GM23338 (cell line): ENCODE measurements at regions not wholly inside any gene's neighbourhood (a gene's known extent, or its start where the extent isn't known, plus 50 kb on each side); places are given as distances from the start of the nearest gene placed in this dataset.

Source experiments
- ATAC-seq: fragments of 200-7000 bp; cut with Tn5 transposase; 3 replicates; pipeline ENCODE4 v1.9.1; 2020
- DNase-seq: peaks from one replicate; pipeline ENCODE4 v3.0.0-alpha.2; 2015; ENCODE audit warnings: low spot score
- H2AFZ ChIP-seq: fragments of 200-600 bp; sonication (generic); 2 replicates; pipeline ENCODE4 v1.8.0; 2016; ENCODE audit warnings: antibody characterized with exemption, mild to moderate bottlenecking, moderate library complexity
- H3F3A ChIP-seq: fragments of 200-600 bp; sonication (generic); replicated peaks from 2 replicates; pipeline ENCODE4 v1.8.0; 2017; ENCODE audit warnings: antibody characterized with exemption, mixed run types, low read depth
- H3K27ac ChIP-seq: fragments of 200-600 bp; sonication (generic); 2 replicates; pipeline ENCODE4 v1.6.1; 2016; ENCODE audit warnings: low read depth
- H3K27me3 ChIP-seq: fragments of 200-600 bp; sonication (generic); 2 replicates; pipeline ENCODE4 v1.8.0; 2016; ENCODE audit warnings: mild to moderate bottlenecking, mixed run types, moderate library complexity; ENCODE audit not compliant: insufficient read depth
- H3K36me3 ChIP-seq: fragments of 200-600 bp; sonication (generic); 2 replicates; pipeline ENCODE4 v1.8.0; 2016; ENCODE audit warnings: mild to moderate bottlenecking; ENCODE audit not compliant: insufficient read depth
- H3K4me1 ChIP-seq: fragments of 200-600 bp; sonication (generic); 2 replicates; pipeline ENCODE4 v1.8.0; 2016; ENCODE audit warnings: mild to moderate bottlenecking, moderate library complexity; ENCODE audit not compliant: insufficient read depth
- H3K4me2 ChIP-seq: fragments of 200-600 bp; sonication (generic); 2 replicates; pipeline ENCODE4 v1.7.1; 2017; ENCODE audit warnings: mixed run types
- H3K4me3 ChIP-seq: fragments of 200-600 bp; sonication (generic); 2 replicates; pipeline ENCODE4 v1.6.1; 2016; ENCODE audit warnings: mixed run types
- H3K79me2 ChIP-seq: fragments of 200-600 bp; sonication (generic); replicated peaks from 2 replicates; pipeline ENCODE4 v1.8.0; 2017; ENCODE audit warnings: mild to moderate bottlenecking; ENCODE audit not compliant: insufficient read depth
- H3K9me2 ChIP-seq: fragments of 200-600 bp; sonication (generic); 2 replicates; pipeline ENCODE4 v1.8.0; 2017; ENCODE audit not compliant: insufficient read depth
- H4K20me1 ChIP-seq: fragments of 200-600 bp; sonication (generic); replicated peaks from 2 replicates; pipeline ENCODE4 v1.8.0; 2017; ENCODE audit warnings: mild to moderate bottlenecking; ENCODE audit not compliant: insufficient read depth
- H3K27ac Mint-ChIP-seq: 2 replicates; pipeline ENCODE4 v1.8.0; 2020; ENCODE audit warnings: inconsistent platforms, mild to moderate bottlenecking, moderate library complexity, mixed read lengths
- H3K27me3 Mint-ChIP-seq: 3 replicates; pipeline ENCODE4 v1.8.0; 2022; ENCODE audit warnings: low read depth, mild to moderate bottlenecking, moderate library complexity, mixed read lengths, inconsistent platforms; ENCODE audit not compliant: insufficient read depth, poor library complexity
- H3K36me3 Mint-ChIP-seq: 3 replicates; pipeline ENCODE4 v1.8.0; 2021; ENCODE audit warnings: low read depth, mild to moderate bottlenecking, inconsistent platforms, moderate library complexity, mixed read lengths
- H3K4me1 Mint-ChIP-seq: 3 replicates; pipeline ENCODE4 v1.8.0; 2020; ENCODE audit warnings: mild to moderate bottlenecking, inconsistent platforms, mixed read lengths
- H3K4me3 Mint-ChIP-seq: 3 replicates; pipeline ENCODE4 v1.8.0; 2021; ENCODE audit warnings: moderate library complexity, mild to moderate bottlenecking, inconsistent platforms, mixed read lengths
- H3K9me3 Mint-ChIP-seq: 3 replicates; pipeline ENCODE4 v1.8.0; 2020; ENCODE audit warnings: moderate library complexity, mild to moderate bottlenecking, inconsistent platforms, mixed read lengths
- CREB1 ChIP-seq: fragments of 250-450 bp; sonication (Bioruptor Pico); IDR thresholded peaks from 2 replicates; pipeline ENCODE4 v1.5.0; 2020; ENCODE audit warnings: low read depth, mild to moderate bottlenecking, moderate library complexity
- EZH2 ChIP-seq: fragments of 200-600 bp; sonication (generic); IDR thresholded peaks from one replicate; pipeline ENCODE4 v1.8.0; 2017; ENCODE audit warnings: antibody characterized with exemption, mild to moderate bottlenecking, low read depth; ENCODE audit not compliant: unreplicated experiment
- EZH2phosphoT487 ChIP-seq: fragments of 200-600 bp; sonication (generic); IDR thresholded peaks from one replicate; pipeline ENCODE4 v1.8.1; 2018; ENCODE audit warnings: antibody characterized with exemption; ENCODE audit not compliant: unreplicated experiment
- JUNB ChIP-seq: IDR thresholded peaks from one replicate; pipeline ENCODE4 v1.6.1; 2016; ENCODE audit warnings: antibody characterized with exemption; ENCODE audit not compliant: unreplicated experiment
- POLR2AphosphoS5 ChIP-seq: IDR thresholded peaks from 2 replicates; pipeline ENCODE4 v1.6.1; 2016; ENCODE audit warnings: antibody characterized with exemption, low read depth
- STAT1 ChIP-seq: IDR thresholded peaks from one replicate; pipeline ENCODE4 v1.6.1; 2016; ENCODE audit warnings: antibody characterized with exemption; ENCODE audit not compliant: unreplicated experiment
- ZNF331 ChIP-seq: fragments of 250-450 bp; sonication (Bioruptor Pico); IDR thresholded peaks from 2 replicates; pipeline ENCODE4 v1.5.0; 2020; ENCODE audit warnings: low read depth, mild to moderate bottlenecking, moderate library complexity
- TF ChIP-seq, protein P1 (sequence below): IDR thresholded peaks from one replicate; pipeline ENCODE4 v1.6.1; 2018; ENCODE audit warnings: antibody characterized with exemption; ENCODE audit not compliant: unreplicated experiment
- TF ChIP-seq, protein P2 (sequence below): fragments of 250-450 bp; sonication (Bioruptor Pico); IDR thresholded peaks from 2 replicates; pipeline ENCODE4 v1.5.0; 2020; ENCODE audit warnings: mild to moderate bottlenecking, moderate library complexity
- TF ChIP-seq, protein P3 (sequence below): IDR thresholded peaks from 2 replicates; pipeline ENCODE4 v1.6.1; 2016; ENCODE audit warnings: antibody characterized with exemption

DNA sequence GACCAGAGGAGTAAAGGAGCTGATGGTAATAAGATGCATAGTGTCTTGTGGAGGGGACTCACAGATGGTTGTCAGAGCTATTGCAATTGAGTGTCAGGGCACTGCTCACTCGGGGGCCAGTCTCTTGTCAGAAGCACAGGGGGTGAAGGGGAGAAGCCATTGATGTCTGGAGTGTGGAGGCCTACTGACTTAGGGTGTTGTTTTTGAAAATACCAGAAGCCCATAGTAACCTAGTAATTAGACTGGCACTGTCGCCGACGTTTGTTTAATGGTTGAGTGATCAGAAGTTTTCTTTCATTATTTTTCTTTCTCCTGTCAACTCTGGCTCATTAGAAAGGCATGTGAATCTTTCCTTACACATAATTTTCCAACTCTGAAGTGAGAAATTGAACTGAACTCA is 151.6 kb upstream of the TENM4 start:
- Mint-ChIP-seq H3K36me3 (no peaks in the 10 kb centered on the region), H3K27ac (no peak overlapping the region), H3K4me1 (no peaks in the 10 kb centered on the region; the same call in 2 of the 3 replicates), H3K9me3 (peaks cover 4% of the 10 kb centered on the region; the same call in 2 of the 3 replicates), H3K27me3 (peaks cover 4% of the 10 kb centered on the region), H3K4me3 (no peak overlapping the region)
- H3K4me3 ChIP-seq: no peak overlapping the region
- H3F3A ChIP-seq: no peaks in the 10 kb centered on the region
- no peak overlapping the region for H3K27ac ChIP-seq
- H3K36me3 ChIP-seq: no peaks in the 10 kb centered on the region
- no peaks in the 10 kb centered on the region for H4K20me1 ChIP-seq
- DNase-seq (no peak), ATAC-seq (no peak)
- H3K27me3 ChIP-seq: no peaks in the 10 kb centered on the region
- no peaks in the 10 kb centered on the region for H3K4me1 ChIP-seq
- H2AFZ ChIP-seq: no peak overlapping the region
- H3K4me2 ChIP-seq: no peak overlapping the region
- TF ChIP-seq STAT1: no peak
- TF ChIP-seq POLR2AphosphoS5: no peak
- TF ChIP-seq CREB1 (CRISPR knock-in tag): no peak
- no peak for TF ChIP-seq JUNB
- TF ChIP-seq, protein P1, sequence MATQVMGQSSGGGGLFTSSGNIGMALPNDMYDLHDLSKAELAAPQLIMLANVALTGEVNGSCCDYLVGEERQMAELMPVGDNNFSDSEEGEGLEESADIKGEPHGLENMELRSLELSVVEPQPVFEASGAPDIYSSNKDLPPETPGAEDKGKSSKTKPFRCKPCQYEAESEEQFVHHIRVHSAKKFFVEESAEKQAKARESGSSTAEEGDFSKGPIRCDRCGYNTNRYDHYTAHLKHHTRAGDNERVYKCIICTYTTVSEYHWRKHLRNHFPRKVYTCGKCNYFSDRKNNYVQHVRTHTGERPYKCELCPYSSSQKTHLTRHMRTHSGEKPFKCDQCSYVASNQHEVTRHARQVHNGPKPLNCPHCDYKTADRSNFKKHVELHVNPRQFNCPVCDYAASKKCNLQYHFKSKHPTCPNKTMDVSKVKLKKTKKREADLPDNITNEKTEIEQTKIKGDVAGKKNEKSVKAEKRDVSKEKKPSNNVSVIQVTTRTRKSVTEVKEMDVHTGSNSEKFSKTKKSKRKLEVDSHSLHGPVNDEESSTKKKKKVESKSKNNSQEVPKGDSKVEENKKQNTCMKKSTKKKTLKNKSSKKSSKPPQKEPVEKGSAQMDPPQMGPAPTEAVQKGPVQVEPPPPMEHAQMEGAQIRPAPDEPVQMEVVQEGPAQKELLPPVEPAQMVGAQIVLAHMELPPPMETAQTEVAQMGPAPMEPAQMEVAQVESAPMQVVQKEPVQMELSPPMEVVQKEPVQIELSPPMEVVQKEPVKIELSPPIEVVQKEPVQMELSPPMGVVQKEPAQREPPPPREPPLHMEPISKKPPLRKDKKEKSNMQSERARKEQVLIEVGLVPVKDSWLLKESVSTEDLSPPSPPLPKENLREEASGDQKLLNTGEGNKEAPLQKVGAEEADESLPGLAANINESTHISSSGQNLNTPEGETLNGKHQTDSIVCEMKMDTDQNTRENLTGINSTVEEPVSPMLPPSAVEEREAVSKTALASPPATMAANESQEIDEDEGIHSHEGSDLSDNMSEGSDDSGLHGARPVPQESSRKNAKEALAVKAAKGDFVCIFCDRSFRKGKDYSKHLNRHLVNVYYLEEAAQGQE: no peak
- TF ChIP-seq EZH2: no peak
- TF ChIP-seq, protein P2, sequence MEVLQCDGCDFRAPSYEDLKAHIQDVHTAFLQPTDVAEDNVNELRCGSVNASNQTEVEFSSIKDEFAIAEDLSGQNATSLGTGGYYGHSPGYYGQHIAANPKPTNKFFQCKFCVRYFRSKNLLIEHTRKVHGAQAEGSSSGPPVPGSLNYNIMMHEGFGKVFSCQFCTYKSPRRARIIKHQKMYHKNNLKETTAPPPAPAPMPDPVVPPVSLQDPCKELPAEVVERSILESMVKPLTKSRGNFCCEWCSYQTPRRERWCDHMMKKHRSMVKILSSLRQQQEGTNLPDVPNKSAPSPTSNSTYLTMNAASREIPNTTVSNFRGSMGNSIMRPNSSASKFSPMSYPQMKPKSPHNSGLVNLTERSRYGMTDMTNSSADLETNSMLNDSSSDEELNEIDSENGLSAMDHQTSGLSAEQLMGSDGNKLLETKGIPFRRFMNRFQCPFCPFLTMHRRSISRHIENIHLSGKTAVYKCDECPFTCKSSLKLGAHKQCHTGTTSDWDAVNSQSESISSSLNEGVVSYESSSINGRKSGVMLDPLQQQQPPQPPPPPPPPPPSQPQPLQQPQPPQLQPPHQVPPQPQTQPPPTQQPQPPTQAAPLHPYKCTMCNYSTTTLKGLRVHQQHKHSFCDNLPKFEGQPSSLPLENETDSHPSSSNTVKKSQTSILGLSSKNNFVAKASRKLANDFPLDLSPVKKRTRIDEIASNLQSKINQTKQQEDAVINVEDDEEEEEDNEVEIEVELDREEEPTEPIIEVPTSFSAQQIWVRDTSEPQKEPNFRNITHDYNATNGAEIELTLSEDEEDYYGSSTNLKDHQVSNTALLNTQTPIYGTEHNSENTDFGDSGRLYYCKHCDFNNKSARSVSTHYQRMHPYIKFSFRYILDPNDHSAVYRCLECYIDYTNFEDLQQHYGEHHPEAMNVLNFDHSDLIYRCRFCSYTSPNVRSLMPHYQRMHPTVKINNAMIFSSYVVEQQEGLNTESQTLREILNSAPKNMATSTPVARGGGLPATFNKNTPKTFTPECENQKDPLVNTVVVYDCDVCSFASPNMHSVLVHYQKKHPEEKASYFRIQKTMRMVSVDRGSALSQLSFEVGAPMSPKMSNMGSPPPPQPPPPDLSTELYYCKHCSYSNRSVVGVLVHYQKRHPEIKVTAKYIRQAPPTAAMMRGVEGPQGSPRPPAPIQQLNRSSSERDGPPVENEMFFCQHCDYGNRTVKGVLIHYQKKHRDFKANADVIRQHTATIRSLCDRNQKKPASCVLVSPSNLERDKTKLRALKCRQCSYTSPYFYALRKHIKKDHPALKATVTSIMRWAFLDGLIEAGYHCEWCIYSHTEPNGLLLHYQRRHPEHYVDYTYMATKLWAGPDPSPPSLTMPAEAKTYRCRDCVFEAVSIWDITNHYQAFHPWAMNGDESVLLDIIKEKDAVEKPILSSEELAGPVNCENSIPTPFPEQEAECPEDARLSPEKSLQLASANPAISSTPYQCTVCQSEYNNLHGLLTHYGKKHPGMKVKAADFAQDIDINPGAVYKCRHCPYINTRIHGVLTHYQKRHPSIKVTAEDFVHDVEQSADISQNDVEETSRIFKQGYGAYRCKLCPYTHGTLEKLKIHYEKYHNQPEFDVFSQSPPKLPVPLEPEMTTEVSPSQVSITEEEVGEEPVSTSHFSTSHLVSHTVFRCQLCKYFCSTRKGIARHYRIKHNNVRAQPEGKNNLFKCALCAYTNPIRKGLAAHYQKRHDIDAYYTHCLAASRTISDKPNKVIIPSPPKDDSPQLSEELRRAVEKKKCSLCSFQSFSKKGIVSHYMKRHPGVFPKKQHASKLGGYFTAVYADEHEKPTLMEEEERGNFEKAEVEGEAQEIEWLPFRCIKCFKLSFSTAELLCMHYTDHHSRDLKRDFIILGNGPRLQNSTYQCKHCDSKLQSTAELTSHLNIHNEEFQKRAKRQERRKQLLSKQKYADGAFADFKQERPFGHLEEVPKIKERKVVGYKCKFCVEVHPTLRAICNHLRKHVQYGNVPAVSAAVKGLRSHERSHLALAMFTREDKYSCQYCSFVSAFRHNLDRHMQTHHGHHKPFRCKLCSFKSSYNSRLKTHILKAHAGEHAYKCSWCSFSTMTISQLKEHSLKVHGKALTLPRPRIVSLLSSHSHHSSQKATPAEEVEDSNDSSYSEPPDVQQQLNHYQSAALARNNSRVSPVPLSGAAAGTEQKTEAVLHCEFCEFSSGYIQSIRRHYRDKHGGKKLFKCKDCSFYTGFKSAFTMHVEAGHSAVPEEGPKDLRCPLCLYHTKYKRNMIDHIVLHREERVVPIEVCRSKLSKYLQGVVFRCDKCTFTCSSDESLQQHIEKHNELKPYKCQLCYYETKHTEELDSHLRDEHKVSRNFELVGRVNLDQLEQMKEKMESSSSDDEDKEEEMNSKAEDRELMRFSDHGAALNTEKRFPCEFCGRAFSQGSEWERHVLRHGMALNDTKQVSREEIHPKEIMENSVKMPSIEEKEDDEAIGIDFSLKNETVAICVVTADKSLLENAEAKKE: no peak
- TF ChIP-seq ZNF331 (CRISPR knock-in tag): no peak
- no peak for TF ChIP-seq EZH2phosphoT487
- TF ChIP-seq, protein P3, sequence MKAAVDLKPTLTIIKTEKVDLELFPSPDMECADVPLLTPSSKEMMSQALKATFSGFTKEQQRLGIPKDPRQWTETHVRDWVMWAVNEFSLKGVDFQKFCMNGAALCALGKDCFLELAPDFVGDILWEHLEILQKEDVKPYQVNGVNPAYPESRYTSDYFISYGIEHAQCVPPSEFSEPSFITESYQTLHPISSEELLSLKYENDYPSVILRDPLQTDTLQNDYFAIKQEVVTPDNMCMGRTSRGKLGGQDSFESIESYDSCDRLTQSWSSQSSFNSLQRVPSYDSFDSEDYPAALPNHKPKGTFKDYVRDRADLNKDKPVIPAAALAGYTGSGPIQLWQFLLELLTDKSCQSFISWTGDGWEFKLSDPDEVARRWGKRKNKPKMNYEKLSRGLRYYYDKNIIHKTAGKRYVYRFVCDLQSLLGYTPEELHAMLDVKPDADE: no peak
- H3K79me2 ChIP-seq: no peaks in the 10 kb centered on the region
- H3K9me2 ChIP-seq: no peaks in the 10 kb centered on the region
